WTC11 (cell line): ENCODE measurements at regions not wholly inside any gene's neighbourhood (a gene's known extent, or its start where the extent isn't known, plus 50 kb on each side); places are given as distances from the start of the nearest gene placed in this dataset.

Source experiments
- ATAC-seq: fragments of 200-7000 bp; cut with Tn5 transposase; 2 replicates; pipeline ENCODE4 v1.10.0; 2021; ENCODE audit warnings: mild to moderate bottlenecking, moderate library complexity
- CTCF ChIA-PET: fragments of 300-600 bp; sonication (Branson Sonifier 250); formaldehyde crosslinking; loops from one replicate; lab custom pipeline; 2021; ENCODE audit warnings: antibody characterized with exemption; lab: Charles Lee
- POLR2A ChIA-PET: fragments of 350-600 bp; sonication (Branson Sonifier 250); formaldehyde crosslinking; loops from one replicate; lab custom pipeline; 2021; ENCODE audit warnings: antibody characterized with exemption; lab: Charles Lee
- DNase-seq: peaks from one replicate; pipeline ENCODE4 v3.0.0; 2021; ENCODE audit warnings: low spot score
- H3K27ac Mint-ChIP-seq: 2 replicates; pipeline ENCODE4 v1.8.0; 2021; ENCODE audit warnings: mixed read lengths
- H3K27me3 Mint-ChIP-seq: 2 replicates; pipeline ENCODE4 v1.8.0; 2021; ENCODE audit warnings: low read depth, mild to moderate bottlenecking, moderate library complexity, mixed read lengths
- H3K36me3 Mint-ChIP-seq: 2 replicates; pipeline ENCODE4 v1.8.0; 2021; ENCODE audit warnings: mixed read lengths
- H3K4me1 Mint-ChIP-seq: 2 replicates; pipeline ENCODE4 v1.8.0; 2022; ENCODE audit warnings: mixed read lengths
- H3K4me3 Mint-ChIP-seq: 2 replicates; pipeline ENCODE4 v1.8.0; 2021; ENCODE audit warnings: mild to moderate bottlenecking, moderate library complexity, mixed read lengths
- H3K9me3 Mint-ChIP-seq: 2 replicates; pipeline ENCODE4 v1.8.0; 2021; ENCODE audit warnings: mixed read lengths
- EMX1 ChIP-seq: fragments of 250-450 bp; sonication (Bioruptor Pico); IDR thresholded peaks from 2 replicates; pipeline ENCODE4 v1.8.0; 2021; ENCODE audit warnings: mild to moderate bottlenecking
- FOXK1 ChIP-seq: sonication (generic); formaldehyde crosslinking; IDR thresholded peaks from 2 replicates; pipeline ENCODE4 v1.8.0; 2022; ENCODE audit warnings: mild to moderate bottlenecking, moderate library complexity, missing genetic modification reagents
- JAZF1 ChIP-seq: fragments of 250-450 bp; sonication (Bioruptor Pico); IDR thresholded peaks from 2 replicates; pipeline ENCODE4 v1.9.0; 2021; ENCODE audit warnings: moderate library complexity, mild to moderate bottlenecking, inconsistent platforms
- MAX ChIP-seq: sonication (generic); formaldehyde crosslinking; IDR thresholded peaks from 2 replicates; pipeline ENCODE4 v1.8.0; 2022; ENCODE audit warnings: mild to moderate bottlenecking, missing genetic modification reagents
- MXD4 ChIP-seq: fragments of 250-450 bp; sonication (Bioruptor Pico); IDR thresholded peaks from 2 replicates; pipeline ENCODE4 v1.8.0; 2021; ENCODE audit warnings: mild to moderate bottlenecking, moderate library complexity, borderline replicate concordance
- NFATC4 ChIP-seq: fragments of 250-450 bp; sonication (Bioruptor Pico); IDR thresholded peaks from 2 replicates; pipeline ENCODE4 v1.9.0; 2021; ENCODE audit warnings: mild to moderate bottlenecking
- NFYB ChIP-seq: sonication (generic); formaldehyde crosslinking; conservative IDR thresholded peaks from 2 replicates; pipeline ENCODE4 v1.8.0; 2022; ENCODE audit warnings: low read depth, missing genetic modification reagents
- OVOL2 ChIP-seq: fragments of 250-450 bp; sonication (Bioruptor Pico); IDR thresholded peaks from 2 replicates; pipeline ENCODE4 v1.9.0; 2021; ENCODE audit warnings: mild to moderate bottlenecking, borderline replicate concordance
- SMAD3 ChIP-seq: sonication (generic); formaldehyde crosslinking; IDR thresholded peaks from 2 replicates; pipeline ENCODE4 v1.8.0; 2022; ENCODE audit warnings: missing genetic modification reagents, mild to moderate bottlenecking, borderline replicate concordance
- SP1 ChIP-seq: sonication (generic); formaldehyde crosslinking; conservative IDR thresholded peaks from 2 replicates; pipeline ENCODE4 v1.8.1; 2022; ENCODE audit warnings: missing genetic modification reagents
- ZBTB21 ChIP-seq: sonication (generic); formaldehyde crosslinking; IDR thresholded peaks from 2 replicates; pipeline ENCODE4 v1.8.1; 2023; ENCODE audit warnings: mild to moderate bottlenecking, missing genetic modification reagents, borderline replicate concordance
- ZNF138 ChIP-seq: sonication (generic); formaldehyde crosslinking; conservative IDR thresholded peaks from 2 replicates; pipeline ENCODE4 v1.8.1; 2022; ENCODE audit warnings: mild to moderate bottlenecking, moderate library complexity, missing genetic modification reagents
- ZNF281 ChIP-seq: sonication (generic); formaldehyde crosslinking; IDR thresholded peaks from 2 replicates; pipeline ENCODE4 v1.8.0; 2023; ENCODE audit warnings: mild to moderate bottlenecking, missing genetic modification reagents
- ZNF396 ChIP-seq: fragments of 250-450 bp; sonication (Bioruptor Pico); IDR thresholded peaks from 2 replicates; pipeline ENCODE4 v1.8.0; 2021; ENCODE audit warnings: mild to moderate bottlenecking, moderate library complexity, borderline replicate concordance
- ZNF416 ChIP-seq: fragments of 250-450 bp; sonication (Bioruptor Pico); IDR thresholded peaks from 2 replicates; pipeline ENCODE4 v1.9.0; 2021; ENCODE audit warnings: mild to moderate bottlenecking, inconsistent platforms
- TF ChIP-seq, protein P1 (sequence below): fragments of 250-450 bp; sonication (Bioruptor Pico); IDR thresholded peaks from 2 replicates; pipeline ENCODE4 v1.9.0; 2021; ENCODE audit warnings: mild to moderate bottlenecking
- TF ChIP-seq, protein P2 (sequence below): sonication (generic); formaldehyde crosslinking; IDR thresholded peaks from 2 replicates; pipeline ENCODE4 v1.8.1; 2023; ENCODE audit warnings: mild to moderate bottlenecking, missing genetic modification reagents
- TF ChIP-seq, protein P3 (sequence below): fragments of 250-450 bp; sonication (Bioruptor Pico); IDR thresholded peaks from 2 replicates; pipeline ENCODE4 v2.1.2; 2022; ENCODE audit warnings: mild to moderate bottlenecking, moderate library complexity
- TF ChIP-seq, protein P4 (sequence below): sonication (generic); formaldehyde crosslinking; IDR thresholded peaks from 2 replicates; pipeline ENCODE4 v1.8.1; 2022; ENCODE audit warnings: mild to moderate bottlenecking, moderate library complexity, missing genetic modification reagents
- TF ChIP-seq, protein P5 (sequence below): sonication (generic); formaldehyde crosslinking; conservative IDR thresholded peaks from 2 replicates; pipeline ENCODE4 v1.8.1; 2023; ENCODE audit warnings: mild to moderate bottlenecking, low read depth, missing genetic modification reagents, moderate library complexity
- TF ChIP-seq, protein P6 (sequence below): fragments of 250-450 bp; sonication (Bioruptor Pico); IDR thresholded peaks from 2 replicates; pipeline ENCODE4 v1.9.0; 2021; ENCODE audit warnings: moderate library complexity, mild to moderate bottlenecking, inconsistent platforms, borderline replicate concordance

GRCh38 chr1:215488850-215489249 lies 78.3 kb upstream of the KCTD3 start:
- Mint-ChIP-seq H3K4me1 (peaks cover 19% of the 10 kb centered on the region), H3K9me3 (peaks cover 33% of the 10 kb centered on the region), H3K4me3 (no peak overlapping the region), H3K27me3 (no peaks in the 10 kb centered on the region), H3K27ac (no peak overlapping the region), H3K36me3 (peaks cover 25% of the 10 kb centered on the region)
- POLR2A ChIA-PET = no interaction called here
- DNase-seq = no peak
- TF ChIP-seq SMAD3 (CRISPR knock-in tag) (no peak), MAX (CRISPR knock-in tag) (no peak), MXD4 (CRISPR knock-in tag) (no peak), SP1 (CRISPR knock-in tag) (no peak), NFYB (CRISPR knock-in tag) (no peak), ZNF396 (CRISPR knock-in tag) (no peak), FOXK1 (CRISPR knock-in tag) (no peak), ZNF281 (no peak), OVOL2 (CRISPR knock-in tag) (no peak), ZBTB21 (no peak)
- TF ChIP-seq, protein P1, sequence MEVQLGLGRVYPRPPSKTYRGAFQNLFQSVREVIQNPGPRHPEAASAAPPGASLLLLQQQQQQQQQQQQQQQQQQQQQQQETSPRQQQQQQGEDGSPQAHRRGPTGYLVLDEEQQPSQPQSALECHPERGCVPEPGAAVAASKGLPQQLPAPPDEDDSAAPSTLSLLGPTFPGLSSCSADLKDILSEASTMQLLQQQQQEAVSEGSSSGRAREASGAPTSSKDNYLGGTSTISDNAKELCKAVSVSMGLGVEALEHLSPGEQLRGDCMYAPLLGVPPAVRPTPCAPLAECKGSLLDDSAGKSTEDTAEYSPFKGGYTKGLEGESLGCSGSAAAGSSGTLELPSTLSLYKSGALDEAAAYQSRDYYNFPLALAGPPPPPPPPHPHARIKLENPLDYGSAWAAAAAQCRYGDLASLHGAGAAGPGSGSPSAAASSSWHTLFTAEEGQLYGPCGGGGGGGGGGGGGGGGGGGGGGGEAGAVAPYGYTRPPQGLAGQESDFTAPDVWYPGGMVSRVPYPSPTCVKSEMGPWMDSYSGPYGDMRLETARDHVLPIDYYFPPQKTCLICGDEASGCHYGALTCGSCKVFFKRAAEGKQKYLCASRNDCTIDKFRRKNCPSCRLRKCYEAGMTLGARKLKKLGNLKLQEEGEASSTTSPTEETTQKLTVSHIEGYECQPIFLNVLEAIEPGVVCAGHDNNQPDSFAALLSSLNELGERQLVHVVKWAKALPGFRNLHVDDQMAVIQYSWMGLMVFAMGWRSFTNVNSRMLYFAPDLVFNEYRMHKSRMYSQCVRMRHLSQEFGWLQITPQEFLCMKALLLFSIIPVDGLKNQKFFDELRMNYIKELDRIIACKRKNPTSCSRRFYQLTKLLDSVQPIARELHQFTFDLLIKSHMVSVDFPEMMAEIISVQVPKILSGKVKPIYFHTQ (CRISPR knock-in tag) = no peak
- TF ChIP-seq, protein P2, sequence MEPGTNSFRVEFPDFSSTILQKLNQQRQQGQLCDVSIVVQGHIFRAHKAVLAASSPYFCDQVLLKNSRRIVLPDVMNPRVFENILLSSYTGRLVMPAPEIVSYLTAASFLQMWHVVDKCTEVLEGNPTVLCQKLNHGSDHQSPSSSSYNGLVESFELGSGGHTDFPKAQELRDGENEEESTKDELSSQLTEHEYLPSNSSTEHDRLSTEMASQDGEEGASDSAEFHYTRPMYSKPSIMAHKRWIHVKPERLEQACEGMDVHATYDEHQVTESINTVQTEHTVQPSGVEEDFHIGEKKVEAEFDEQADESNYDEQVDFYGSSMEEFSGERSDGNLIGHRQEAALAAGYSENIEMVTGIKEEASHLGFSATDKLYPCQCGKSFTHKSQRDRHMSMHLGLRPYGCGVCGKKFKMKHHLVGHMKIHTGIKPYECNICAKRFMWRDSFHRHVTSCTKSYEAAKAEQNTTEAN (CRISPR knock-in tag) = no peak
- TF ChIP-seq, protein P3, sequence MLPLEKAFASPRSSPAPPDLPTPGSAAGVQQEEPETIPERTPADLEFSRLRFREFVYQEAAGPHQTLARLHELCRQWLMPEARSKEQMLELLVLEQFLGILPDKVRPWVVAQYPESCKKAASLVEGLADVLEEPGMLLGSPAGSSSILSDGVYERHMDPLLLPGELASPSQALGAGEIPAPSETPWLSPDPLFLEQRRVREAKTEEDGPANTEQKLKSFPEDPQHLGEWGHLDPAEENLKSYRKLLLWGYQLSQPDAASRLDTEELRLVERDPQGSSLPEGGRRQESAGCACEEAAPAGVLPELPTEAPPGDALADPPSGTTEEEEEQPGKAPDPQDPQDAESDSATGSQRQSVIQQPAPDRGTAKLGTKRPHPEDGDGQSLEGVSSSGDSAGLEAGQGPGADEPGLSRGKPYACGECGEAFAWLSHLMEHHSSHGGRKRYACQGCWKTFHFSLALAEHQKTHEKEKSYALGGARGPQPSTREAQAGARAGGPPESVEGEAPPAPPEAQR (CRISPR knock-in tag) = no peak
- TF ChIP-seq, protein P4, sequence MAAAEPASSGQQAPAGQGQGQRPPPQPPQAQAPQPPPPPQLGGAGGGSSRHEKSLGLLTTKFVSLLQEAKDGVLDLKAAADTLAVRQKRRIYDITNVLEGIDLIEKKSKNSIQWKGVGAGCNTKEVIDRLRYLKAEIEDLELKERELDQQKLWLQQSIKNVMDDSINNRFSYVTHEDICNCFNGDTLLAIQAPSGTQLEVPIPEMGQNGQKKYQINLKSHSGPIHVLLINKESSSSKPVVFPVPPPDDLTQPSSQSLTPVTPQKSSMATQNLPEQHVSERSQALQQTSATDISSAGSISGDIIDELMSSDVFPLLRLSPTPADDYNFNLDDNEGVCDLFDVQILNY (CRISPR knock-in tag) = no peak
- ATAC-seq = no peak
- CTCF ChIA-PET = no interaction called here

DNA sequence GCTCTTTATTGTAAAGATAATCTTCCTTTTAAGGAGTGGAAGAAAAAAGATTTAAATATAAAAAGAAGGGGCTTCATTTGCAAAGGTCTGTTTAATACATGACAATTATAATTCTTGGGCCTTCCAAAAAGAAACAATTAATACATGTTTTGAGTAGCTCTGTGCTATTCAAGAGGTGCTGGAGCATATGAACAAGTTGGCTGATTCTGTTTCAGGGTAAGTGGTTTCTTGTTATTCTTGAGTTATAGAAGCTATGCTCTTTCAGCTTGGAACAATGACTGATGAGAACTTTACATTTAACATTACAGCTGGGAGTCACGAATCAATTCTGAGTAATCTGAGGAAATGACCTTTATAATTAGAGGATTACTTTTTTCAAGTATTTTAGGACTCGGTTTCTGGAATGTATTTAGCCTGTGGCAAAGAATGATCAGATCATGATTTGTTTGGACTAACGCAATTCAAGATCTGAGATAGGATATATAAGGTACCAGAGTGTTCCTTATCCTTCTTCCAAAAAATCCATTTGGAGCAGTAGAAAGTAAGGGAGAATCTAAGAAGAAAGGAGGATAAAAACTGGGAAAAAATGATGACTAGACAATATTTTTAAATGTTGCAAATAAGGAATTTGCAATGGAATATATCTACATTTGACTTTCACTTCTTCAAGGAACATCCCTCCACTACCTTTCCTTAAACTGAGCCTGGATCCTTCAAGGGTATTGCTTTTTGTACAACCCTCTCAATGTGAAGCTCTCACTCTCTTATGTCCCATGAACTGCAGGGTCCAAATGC lies 77.1 kb upstream of the KCTD3 start:
- Mint-ChIP-seq H3K4me3 (no peak overlapping the region), H3K4me1 (peaks cover 9% of the 10 kb centered on the region), H3K9me3 (peaks cover 33% of the 10 kb centered on the region), H3K27ac (no peak overlapping the region), H3K27me3 (no peaks in the 10 kb centered on the region), H3K36me3 (peaks cover 25% of the 10 kb centered on the region)
- no peak for ATAC-seq
- ChIA-PET POLR2A (no interaction called here), CTCF (no interaction called here)
- DNase-seq = no peak
- TF ChIP-seq, protein P5, sequence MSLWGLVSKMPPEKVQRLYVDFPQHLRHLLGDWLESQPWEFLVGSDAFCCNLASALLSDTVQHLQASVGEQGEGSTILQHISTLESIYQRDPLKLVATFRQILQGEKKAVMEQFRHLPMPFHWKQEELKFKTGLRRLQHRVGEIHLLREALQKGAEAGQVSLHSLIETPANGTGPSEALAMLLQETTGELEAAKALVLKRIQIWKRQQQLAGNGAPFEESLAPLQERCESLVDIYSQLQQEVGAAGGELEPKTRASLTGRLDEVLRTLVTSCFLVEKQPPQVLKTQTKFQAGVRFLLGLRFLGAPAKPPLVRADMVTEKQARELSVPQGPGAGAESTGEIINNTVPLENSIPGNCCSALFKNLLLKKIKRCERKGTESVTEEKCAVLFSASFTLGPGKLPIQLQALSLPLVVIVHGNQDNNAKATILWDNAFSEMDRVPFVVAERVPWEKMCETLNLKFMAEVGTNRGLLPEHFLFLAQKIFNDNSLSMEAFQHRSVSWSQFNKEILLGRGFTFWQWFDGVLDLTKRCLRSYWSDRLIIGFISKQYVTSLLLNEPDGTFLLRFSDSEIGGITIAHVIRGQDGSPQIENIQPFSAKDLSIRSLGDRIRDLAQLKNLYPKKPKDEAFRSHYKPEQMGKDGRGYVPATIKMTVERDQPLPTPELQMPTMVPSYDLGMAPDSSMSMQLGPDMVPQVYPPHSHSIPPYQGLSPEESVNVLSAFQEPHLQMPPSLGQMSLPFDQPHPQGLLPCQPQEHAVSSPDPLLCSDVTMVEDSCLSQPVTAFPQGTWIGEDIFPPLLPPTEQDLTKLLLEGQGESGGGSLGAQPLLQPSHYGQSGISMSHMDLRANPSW (CRISPR knock-in tag) = no peak
- no peak for TF ChIP-seq ZBTB21
- TF ChIP-seq, protein P6, sequence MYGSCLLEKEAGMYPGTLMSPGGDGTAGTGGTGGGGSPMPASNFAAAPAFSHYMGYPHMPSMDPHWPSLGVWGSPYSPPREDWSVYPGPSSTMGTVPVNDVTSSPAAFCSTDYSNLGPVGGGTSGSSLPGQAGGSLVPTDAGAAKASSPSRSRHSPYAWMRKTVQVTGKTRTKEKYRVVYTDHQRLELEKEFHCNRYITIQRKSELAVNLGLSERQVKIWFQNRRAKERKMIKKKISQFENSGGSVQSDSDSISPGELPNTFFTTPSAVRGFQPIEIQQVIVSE (CRISPR knock-in tag) = no peak
- TF ChIP-seq EMX1 = no peak
- no peak for TF ChIP-seq ZNF138 (CRISPR knock-in tag)
- no peak for TF ChIP-seq ZNF416 (CRISPR knock-in tag)
- TF ChIP-seq MAX (CRISPR knock-in tag) = no peak
- no peak for TF ChIP-seq JAZF1 (CRISPR knock-in tag)
- TF ChIP-seq NFATC4 (CRISPR knock-in tag) = no peak
